GM12878 (cell line): ENCODE measurements at regions not wholly inside any gene's neighbourhood (a gene's known extent, or its start where the extent isn't known, plus 50 kb on each side); places are given as distances from the start of the nearest gene placed in this dataset.

Experiments used
- CHD2 ChIP-seq: IDR thresholded peaks from 2 replicates; pipeline ENCODE4 v1.6.1; 2011; ENCODE audit warnings: low read depth, low read length, improper control_type of control experiment, borderline replicate concordance
- IKZF2 ChIP-seq, 2 experiments: fragments of 450-650 bp; IDR thresholded peaks; 2 replicates each; pipeline ENCODE4 v1.6.1; 2017; ENCODE audit warnings: mild to moderate bottlenecking in 2 of 2, moderate library complexity in 2 of 2
- MEF2B ChIP-seq: fragments of 450-650 bp; IDR thresholded peaks from 2 replicates; pipeline ENCODE4 v1.6.1; 2018; ENCODE audit warnings: mild to moderate bottlenecking, moderate library complexity; ENCODE audit not compliant: partially characterized antibody, poor library complexity, severe bottlenecking
- NBN ChIP-seq: fragments of 450-650 bp; IDR thresholded peaks from 2 replicates; pipeline ENCODE4 v1.6.1; 2016
- NFYB ChIP-seq: IDR thresholded peaks from 2 replicates; pipeline ENCODE4 v1.6.1; 2011; ENCODE audit warnings: low read depth, mild to moderate bottlenecking, low read length, improper control_type of control experiment, moderate library complexity; ENCODE audit not compliant: insufficient read depth
- NR2C1 ChIP-seq: fragments of 450-650 bp; IDR thresholded peaks from 2 replicates; pipeline ENCODE4 v1.6.1; 2017; ENCODE audit warnings: antibody characterized with exemption, mild to moderate bottlenecking, moderate library complexity
- POLR2AphosphoS5 ChIP-seq: IDR thresholded peaks from 2 replicates; pipeline ENCODE4 v1.6.1; 2011; ENCODE audit warnings: mild to moderate bottlenecking, low read length, inconsistent platforms
- RFX5 ChIP-seq: IDR thresholded peaks from 2 replicates; pipeline ENCODE4 v1.6.1; 2011; ENCODE audit warnings: low read depth, low read length, improper control_type of control experiment
- YY1 ChIP-seq: IDR thresholded peaks from 2 replicates; pipeline ENCODE4 v1.6.1; 2011; ENCODE audit warnings: low read depth, mild to moderate bottlenecking, low read length
- ZBTB4 ChIP-seq: fragments of 450-650 bp; formaldehyde crosslinking; IDR thresholded peaks from 2 replicates; pipeline ENCODE4 v1.4.0; 2022; ENCODE audit warnings: mild to moderate bottlenecking, moderate library complexity
- ZSCAN29 ChIP-seq: fragments of 450-650 bp; IDR thresholded peaks from 2 replicates; pipeline ENCODE4 v1.6.1; 2017; ENCODE audit warnings: mild to moderate bottlenecking, moderate library complexity
- TF ChIP-seq, protein P1 (sequence below): fragments of 450-650 bp; IDR thresholded peaks from 2 replicates; pipeline ENCODE4 v1.6.1; 2017; ENCODE audit warnings: mild to moderate bottlenecking

DNA sequence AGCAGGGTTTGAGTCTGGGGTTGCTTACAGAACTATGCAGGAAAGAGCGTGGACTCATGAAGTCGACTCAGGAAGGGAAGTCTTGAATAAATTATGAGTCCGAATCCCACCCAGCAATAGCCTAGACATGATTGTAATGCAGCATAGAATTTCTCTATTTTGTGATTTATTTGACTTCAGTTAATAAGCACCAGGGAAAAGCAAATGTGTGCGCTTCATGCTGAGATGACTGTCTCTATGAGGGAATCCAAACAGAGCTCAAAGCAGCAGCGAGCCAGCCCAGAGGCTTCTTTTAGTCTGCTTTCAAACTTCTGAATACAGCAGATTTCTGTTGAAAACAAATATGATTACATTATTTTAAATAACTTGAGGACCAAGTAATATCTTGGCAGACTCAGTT is 188.0 kb downstream of the SEMA6A start (continued):
- TF ChIP-seq ZBTB4 (CRISPR knock-in tag) (no peak), YY1 (no peak), ZSCAN29 (no peak), CHD2 (no peak), NBN (no peak), POLR2AphosphoS5 (no peak), NR2C1 (no peak), NFYB (no peak), MEF2B (no peak), RFX5 (no peak), IKZF2 (IDR thresholded peaks at IDR 0.05) (no peak)
- TF ChIP-seq, protein P1, sequence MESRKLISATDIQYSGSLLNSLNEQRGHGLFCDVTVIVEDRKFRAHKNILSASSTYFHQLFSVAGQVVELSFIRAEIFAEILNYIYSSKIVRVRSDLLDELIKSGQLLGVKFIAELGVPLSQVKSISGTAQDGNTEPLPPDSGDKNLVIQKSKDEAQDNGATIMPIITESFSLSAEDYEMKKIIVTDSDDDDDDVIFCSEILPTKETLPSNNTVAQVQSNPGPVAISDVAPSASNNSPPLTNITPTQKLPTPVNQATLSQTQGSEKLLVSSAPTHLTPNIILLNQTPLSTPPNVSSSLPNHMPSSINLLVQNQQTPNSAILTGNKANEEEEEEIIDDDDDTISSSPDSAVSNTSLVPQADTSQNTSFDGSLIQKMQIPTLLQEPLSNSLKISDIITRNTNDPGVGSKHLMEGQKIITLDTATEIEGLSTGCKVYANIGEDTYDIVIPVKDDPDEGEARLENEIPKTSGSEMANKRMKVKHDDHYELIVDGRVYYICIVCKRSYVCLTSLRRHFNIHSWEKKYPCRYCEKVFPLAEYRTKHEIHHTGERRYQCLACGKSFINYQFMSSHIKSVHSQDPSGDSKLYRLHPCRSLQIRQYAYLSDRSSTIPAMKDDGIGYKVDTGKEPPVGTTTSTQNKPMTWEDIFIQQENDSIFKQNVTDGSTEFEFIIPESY = no peak
